ENCODE measurements at regions not wholly inside any gene's neighbourhood (a gene's known extent, or its start where the extent isn't known, plus 50 kb on each side); places are given as distances from the start of the nearest gene placed in this dataset.

GRCh38 chr15:87715252-87715651 lies 541.3 kb downstream of the NTRK3 start:
- no peak for DNase-seq (ENCODE audit: low read depth)
- no peak for TF ChIP-seq CTCF (IDR thresholded peaks at IDR 0.05; ENCODE audit: insufficient read depth, low read depth, low read length, missing control alignments)
- H3K4me3 ChIP-seq (ENCODE audit: low read length), result no peak overlapping the region

GRCh38 chr15:87713475-87713879 lies 543.1 kb downstream of the NTRK3 start:
- DNase-seq (ENCODE audit: low read depth), result no peak
- TF ChIP-seq CTCF (IDR thresholded peaks at IDR 0.05; ENCODE audit: insufficient read depth, low read depth, low read length, missing control alignments), result no peak
- no peak overlapping the region for H3K4me3 ChIP-seq (ENCODE audit: low read length)

GRCh38 chr15:87712211-87712610 lies 544.3 kb downstream of the NTRK3 start:
- TF ChIP-seq CTCF (IDR thresholded peaks at IDR 0.05; ENCODE audit: insufficient read depth, low read depth, low read length, missing control alignments), result no peak
- DNase-seq (ENCODE audit: low read depth), result no peak
- no peak overlapping the region for H3K4me3 ChIP-seq (ENCODE audit: low read length)

- H3K4me3 ChIP-seq (ENCODE audit: low read length), result no peak overlapping the region
- TF ChIP-seq CTCF (IDR thresholded peaks at IDR 0.05; ENCODE audit: insufficient read depth, low read depth, low read length, missing control alignments), result no peak
- no peak for DNase-seq (ENCODE audit: low read depth)
Measured at GRCh38 chr15:87711026-87711425, 545.5 kb downstream of the NTRK3 start.

- no peak for DNase-seq (ENCODE audit: low read depth)
- no peak overlapping the region for H3K4me3 ChIP-seq (ENCODE audit: low read length)
- no peak for TF ChIP-seq CTCF (IDR thresholded peaks at IDR 0.05; ENCODE audit: insufficient read depth, low read depth, low read length, missing control alignments)
Measured at GRCh38 chr15:87710406-87710805, 546.1 kb downstream of the NTRK3 start.

- no peak overlapping the region for H3K4me3 ChIP-seq (ENCODE audit: low read length)
- no peak for DNase-seq (ENCODE audit: low read depth)
- no peak for TF ChIP-seq CTCF (IDR thresholded peaks at IDR 0.05; ENCODE audit: insufficient read depth, low read depth, low read length, missing control alignments)
Measured at GRCh38 chr15:87707566-87708130, 548.9 kb downstream of the NTRK3 start.

- no peak for TF ChIP-seq CTCF (IDR thresholded peaks at IDR 0.05; ENCODE audit: insufficient read depth, low read depth, low read length, missing control alignments)
- no peak for DNase-seq (ENCODE audit: low read depth)
- H3K4me3 ChIP-seq (ENCODE audit: low read length), result no peak overlapping the region
Measured at GRCh38 chr15:87707071-87707470, 549.5 kb downstream of the NTRK3 start.

Measured in epithelial cell of esophagus (primary cell).